ENCODE measurements at regions not wholly inside any gene's neighbourhood (a gene's known extent, or its start where the extent isn't known, plus 50 kb on each side); places are given as distances from the start of the nearest gene placed in this dataset.

- ChIA-PET CTCF (no interaction called here), POLR2A (ENCODE audit: unreplicated experiment) (no interaction called here)
- Histone ChIP-seq H3K9me2 (replicated peaks; ENCODE audit: low read length) (no peaks in the 10 kb centered on the region), H3F3A (ENCODE audit: low read length, unreplicated experiment) (no peaks in the 10 kb centered on the region), H2AFZ (ENCODE audit: low read length) (no peak overlapping the region), H3K79me2 (ENCODE audit: low read length) (no peaks in the 10 kb centered on the region), H3K36me3 (ENCODE audit: low read depth, low read length) (no peaks in the 10 kb centered on the region), H3K4me2 (ENCODE audit: low read length) (no peak overlapping the region), H3K9me3 (ENCODE audit: low read length) (no peaks in the 10 kb centered on the region), H3K4me1 (ENCODE audit: insufficient read depth, low read length) (no peaks in the 10 kb centered on the region), H3K27me3 (ENCODE audit: low read length) (no peaks in the 10 kb centered on the region), H3K27ac (ENCODE audit: low read length) (no peak overlapping the region), H3K9ac (ENCODE audit: low read length) (no peak overlapping the region), H4K20me1 (ENCODE audit: low read length) (no peaks in the 10 kb centered on the region), H3K4me3 (ENCODE audit: low read length) (no peak overlapping the region)
- no TSS peak for BruUV-seq (replicated peaks)
- ATAC-seq = no peak
- intact Hi-C loops (cut with micrococcal nuclease) = no loop called here
- TF ChIP-seq CTCF (conservative IDR thresholded peaks at IDR 0.05; ENCODE audit: low read depth, low read length) (no peak), EZH2phosphoT487 (IDR thresholded peaks at IDR 0.05; ENCODE audit: borderline replicate concordance, low read length) (no peak), EZH2 (IDR thresholded peaks at IDR 0.05; ENCODE audit: low read length, unreplicated experiment) (no peak)
- no peak for DNase-seq
Measured at GRCh38 chr10:84047258-84048010, 91.9 kb upstream of the GHITM start.

GRCh38 chr10:84049645-84050011 lies 89.7 kb upstream of the GHITM start:
- Histone ChIP-seq H3K79me2 (ENCODE audit: low read length) (no peaks in the 10 kb centered on the region), H3K9ac (ENCODE audit: low read length) (no peak overlapping the region), H3K36me3 (ENCODE audit: low read depth, low read length) (no peaks in the 10 kb centered on the region), H3K4me2 (ENCODE audit: low read length) (no peak overlapping the region), H4K20me1 (ENCODE audit: low read length) (no peaks in the 10 kb centered on the region), H3K9me2 (replicated peaks; ENCODE audit: low read length) (no peaks in the 10 kb centered on the region), H2AFZ (ENCODE audit: low read length) (no peak overlapping the region), H3F3A (ENCODE audit: low read length, unreplicated experiment) (no peaks in the 10 kb centered on the region), H3K4me1 (ENCODE audit: insufficient read depth, low read length) (no peaks in the 10 kb centered on the region), H3K27ac (ENCODE audit: low read length) (no peak overlapping the region), H3K4me3 (ENCODE audit: low read length) (no peak overlapping the region), H3K27me3 (ENCODE audit: low read length) (no peaks in the 10 kb centered on the region), H3K9me3 (ENCODE audit: low read length) (no peaks in the 10 kb centered on the region)
- ATAC-seq = no peak
- intact Hi-C loops (cut with micrococcal nuclease) = no loop called here
- TF ChIP-seq EZH2phosphoT487 (IDR thresholded peaks at IDR 0.05; ENCODE audit: borderline replicate concordance, low read length) (no peak), EZH2 (IDR thresholded peaks at IDR 0.05; ENCODE audit: low read length, unreplicated experiment) (no peak), CTCF (conservative IDR thresholded peaks at IDR 0.05; ENCODE audit: low read depth, low read length) (no peak)
- ChIA-PET CTCF (no interaction called here), POLR2A (ENCODE audit: unreplicated experiment) (no interaction called here)
- no peak for DNase-seq
- BruUV-seq (replicated peaks) = no TSS peak

DNA sequence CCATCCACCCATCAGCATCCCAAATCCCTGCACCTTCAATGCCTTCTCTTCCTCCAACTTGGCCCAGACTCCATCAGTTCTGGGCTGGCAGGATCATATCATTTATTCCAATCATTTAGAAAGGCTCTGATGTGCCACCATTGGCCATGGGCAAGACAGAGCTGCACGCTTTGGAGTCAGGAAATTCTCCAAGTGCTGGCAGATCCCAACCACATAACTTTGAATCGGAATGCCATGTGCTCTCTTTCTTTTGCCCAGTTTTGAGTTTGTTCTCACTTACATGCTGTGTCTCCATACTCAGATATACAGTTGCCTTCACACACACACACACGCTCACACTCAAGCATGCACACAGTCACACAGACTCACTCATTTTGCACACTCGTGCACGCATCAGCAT lies 85.7 kb upstream of the GHITM start:
- no TSS peak for BruUV-seq (replicated peaks)
- Histone ChIP-seq H3K27me3 (ENCODE audit: low read length) (no peaks in the 10 kb centered on the region), H3K4me3 (ENCODE audit: low read length) (no peak overlapping the region), H3F3A (ENCODE audit: low read length, unreplicated experiment) (no peaks in the 10 kb centered on the region), H2AFZ (ENCODE audit: low read length) (no peak overlapping the region), H3K27ac (ENCODE audit: low read length) (no peak overlapping the region), H3K9me2 (replicated peaks; ENCODE audit: low read length) (no peaks in the 10 kb centered on the region), H3K9ac (ENCODE audit: low read length) (no peak overlapping the region), H3K4me1 (ENCODE audit: insufficient read depth, low read length) (no peaks in the 10 kb centered on the region), H3K36me3 (ENCODE audit: low read depth, low read length) (no peaks in the 10 kb centered on the region), H4K20me1 (ENCODE audit: low read length) (no peaks in the 10 kb centered on the region), H3K9me3 (ENCODE audit: low read length) (no peaks in the 10 kb centered on the region), H3K79me2 (ENCODE audit: low read length) (no peaks in the 10 kb centered on the region), H3K4me2 (ENCODE audit: low read length) (no peak overlapping the region)
- CTCF ChIA-PET = no interaction called here
- no peak for ATAC-seq
- no peak for DNase-seq
- POLR2A ChIA-PET (ENCODE audit: unreplicated experiment) = no interaction called here
- intact Hi-C loops (cut with micrococcal nuclease) = no loop called here
- TF ChIP-seq EZH2 (IDR thresholded peaks at IDR 0.05; ENCODE audit: low read length, unreplicated experiment) (no peak), CTCF (conservative IDR thresholded peaks at IDR 0.05; ENCODE audit: low read depth, low read length) (no peak), EZH2phosphoT487 (IDR thresholded peaks at IDR 0.05; ENCODE audit: borderline replicate concordance, low read length) (no peak)

Measured in PC-3 (cell line).